ENCODE measurements at regions not wholly inside any gene's neighbourhood (a gene's known extent, or its start where the extent isn't known, plus 50 kb on each side); places are given as distances from the start of the nearest gene placed in this dataset.

DNA sequence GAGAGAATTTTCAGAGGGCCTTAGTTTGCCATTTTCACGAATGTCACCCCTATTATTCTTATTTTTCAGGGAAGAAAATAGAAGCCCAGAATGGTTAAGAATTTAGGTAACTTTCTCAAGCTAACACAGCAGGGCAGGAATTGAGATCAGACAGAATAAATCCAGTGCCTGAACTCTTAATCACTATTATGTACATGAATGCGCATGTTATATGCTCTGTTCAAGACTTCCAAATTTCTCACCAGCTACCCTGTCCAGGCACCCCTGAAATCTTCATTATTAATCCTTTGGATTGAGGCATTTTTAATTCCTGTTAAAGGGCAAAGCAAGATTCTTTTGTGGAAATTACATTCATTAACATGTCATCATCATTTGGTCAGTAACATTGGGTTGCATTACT, 218.4 kb downstream of the ACTR3 start:
- Histone ChIP-seq H3K36me3 (ENCODE audit: control insufficient read depth, insufficient read depth, low read length) (no peaks in the 10 kb centered on the region), H3K27me3 (replicated peaks; ENCODE audit: control insufficient read depth, insufficient read depth, low read length) (no peaks in the 10 kb centered on the region), H3K4me3 (replicated peaks; ENCODE audit: low read depth, low read length) (no peak overlapping the region)
- DNase-seq (ENCODE audit: extremely low read depth, insufficient read length): no peak
- TF ChIP-seq, protein P1, sequence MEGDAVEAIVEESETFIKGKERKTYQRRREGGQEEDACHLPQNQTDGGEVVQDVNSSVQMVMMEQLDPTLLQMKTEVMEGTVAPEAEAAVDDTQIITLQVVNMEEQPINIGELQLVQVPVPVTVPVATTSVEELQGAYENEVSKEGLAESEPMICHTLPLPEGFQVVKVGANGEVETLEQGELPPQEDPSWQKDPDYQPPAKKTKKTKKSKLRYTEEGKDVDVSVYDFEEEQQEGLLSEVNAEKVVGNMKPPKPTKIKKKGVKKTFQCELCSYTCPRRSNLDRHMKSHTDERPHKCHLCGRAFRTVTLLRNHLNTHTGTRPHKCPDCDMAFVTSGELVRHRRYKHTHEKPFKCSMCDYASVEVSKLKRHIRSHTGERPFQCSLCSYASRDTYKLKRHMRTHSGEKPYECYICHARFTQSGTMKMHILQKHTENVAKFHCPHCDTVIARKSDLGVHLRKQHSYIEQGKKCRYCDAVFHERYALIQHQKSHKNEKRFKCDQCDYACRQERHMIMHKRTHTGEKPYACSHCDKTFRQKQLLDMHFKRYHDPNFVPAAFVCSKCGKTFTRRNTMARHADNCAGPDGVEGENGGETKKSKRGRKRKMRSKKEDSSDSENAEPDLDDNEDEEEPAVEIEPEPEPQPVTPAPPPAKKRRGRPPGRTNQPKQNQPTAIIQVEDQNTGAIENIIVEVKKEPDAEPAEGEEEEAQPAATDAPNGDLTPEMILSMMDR (IDR thresholded peaks at IDR 0.05; ENCODE audit: insufficient read depth, low read length, poor library complexity, severe bottlenecking): no peak

- Histone ChIP-seq H3K27me3 (replicated peaks; ENCODE audit: control insufficient read depth, insufficient read depth, low read length) (no peaks in the 10 kb centered on the region), H3K4me3 (replicated peaks; ENCODE audit: low read depth, low read length) (no peak overlapping the region), H3K36me3 (ENCODE audit: control insufficient read depth, insufficient read depth, low read length) (no peaks in the 10 kb centered on the region)
- DNase-seq (ENCODE audit: extremely low read depth, insufficient read length): no peak
- TF ChIP-seq, protein P1 (IDR thresholded peaks at IDR 0.05; ENCODE audit: insufficient read depth, low read length, poor library complexity, severe bottlenecking): no peak
Measured at GRCh38 chr2:114108824-114109416, 219.0 kb downstream of the ACTR3 start.

- no peak for DNase-seq (ENCODE audit: extremely low read depth, insufficient read length)
- Histone ChIP-seq H3K36me3 (ENCODE audit: control insufficient read depth, insufficient read depth, low read length) (no peaks in the 10 kb centered on the region), H3K27me3 (replicated peaks; ENCODE audit: control insufficient read depth, insufficient read depth, low read length) (no peaks in the 10 kb centered on the region), H3K4me3 (replicated peaks; ENCODE audit: low read depth, low read length) (no peak overlapping the region)
- TF ChIP-seq, protein P1 (IDR thresholded peaks at IDR 0.05; ENCODE audit: insufficient read depth, low read length, poor library complexity, severe bottlenecking): no peak
Measured at GRCh38 chr2:114111329-114111728, 221.4 kb downstream of the ACTR3 start.

- DNase-seq (ENCODE audit: extremely low read depth, insufficient read length): no peak
- Histone ChIP-seq H3K36me3 (ENCODE audit: control insufficient read depth, insufficient read depth, low read length) (no peaks in the 10 kb centered on the region), H3K27me3 (replicated peaks; ENCODE audit: control insufficient read depth, insufficient read depth, low read length) (no peaks in the 10 kb centered on the region), H3K4me3 (replicated peaks; ENCODE audit: low read depth, low read length) (no peak overlapping the region)
- TF ChIP-seq, protein P1 (IDR thresholded peaks at IDR 0.05; ENCODE audit: insufficient read depth, low read length, poor library complexity, severe bottlenecking): no peak
Measured at GRCh38 chr2:114113518-114113917, 223.6 kb downstream of the ACTR3 start.

GRCh38 chr2:114118088-114118487, 228.2 kb downstream of the ACTR3 start:
- Histone ChIP-seq H3K36me3 (ENCODE audit: control insufficient read depth, insufficient read depth, low read length) (no peaks in the 10 kb centered on the region), H3K4me3 (replicated peaks; ENCODE audit: low read depth, low read length) (no peak overlapping the region), H3K27me3 (replicated peaks; ENCODE audit: control insufficient read depth, insufficient read depth, low read length) (no peaks in the 10 kb centered on the region; the same call in 1 of the 2 replicates)
- no peak for DNase-seq (ENCODE audit: extremely low read depth, insufficient read length)
- TF ChIP-seq, protein P1 (IDR thresholded peaks at IDR 0.05; ENCODE audit: insufficient read depth, low read length, poor library complexity, severe bottlenecking): no peak

DNA sequence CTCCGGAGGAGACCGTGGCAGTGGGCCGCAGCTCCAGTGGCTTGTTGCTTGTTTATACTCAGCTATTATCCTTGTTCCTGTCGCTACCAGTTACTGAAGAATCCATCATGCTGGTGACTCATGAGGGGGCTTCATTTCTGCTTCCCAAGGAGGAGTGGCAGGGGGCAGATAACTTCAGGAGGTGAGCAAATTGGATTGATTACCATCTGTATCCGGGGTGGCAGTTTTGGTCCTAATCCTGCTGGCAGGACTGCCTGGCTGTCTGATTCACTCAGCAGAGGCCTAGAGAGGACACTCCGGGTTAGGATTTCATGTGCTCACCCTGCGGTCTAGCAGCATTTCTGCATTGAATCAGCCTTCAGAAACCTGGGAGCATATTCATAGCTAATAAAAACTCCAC, 230.0 kb downstream of the ACTR3 start:
- no peaks in the 10 kb centered on the region; the same call in 1 of the 2 replicates for H3K27me3 ChIP-seq (replicated peaks; ENCODE audit: control insufficient read depth, insufficient read depth, low read length)
- H3K4me3 ChIP-seq (replicated peaks; ENCODE audit: low read depth, low read length): no peak overlapping the region
- DNase-seq (ENCODE audit: extremely low read depth, insufficient read length): no peak
- no peaks in the 10 kb centered on the region for H3K36me3 ChIP-seq (ENCODE audit: control insufficient read depth, insufficient read depth, low read length)
- TF ChIP-seq, protein P1 (IDR thresholded peaks at IDR 0.05; ENCODE audit: insufficient read depth, low read length, poor library complexity, severe bottlenecking): no peak

All from GM06990 (cell line).